Inflammatory macrophage (primary cell): ENCODE measurements at regions not wholly inside any gene's neighbourhood (a gene's known extent, or its start where the extent isn't known, plus 50 kb on each side); places are given as distances from the start of the nearest gene placed in this dataset.

Experiments
- DNase-seq, 2 donors: peaks; one replicate each; pipeline ENCODE4 v3.0.0-alpha.2; 2020 to 2022

DNA sequence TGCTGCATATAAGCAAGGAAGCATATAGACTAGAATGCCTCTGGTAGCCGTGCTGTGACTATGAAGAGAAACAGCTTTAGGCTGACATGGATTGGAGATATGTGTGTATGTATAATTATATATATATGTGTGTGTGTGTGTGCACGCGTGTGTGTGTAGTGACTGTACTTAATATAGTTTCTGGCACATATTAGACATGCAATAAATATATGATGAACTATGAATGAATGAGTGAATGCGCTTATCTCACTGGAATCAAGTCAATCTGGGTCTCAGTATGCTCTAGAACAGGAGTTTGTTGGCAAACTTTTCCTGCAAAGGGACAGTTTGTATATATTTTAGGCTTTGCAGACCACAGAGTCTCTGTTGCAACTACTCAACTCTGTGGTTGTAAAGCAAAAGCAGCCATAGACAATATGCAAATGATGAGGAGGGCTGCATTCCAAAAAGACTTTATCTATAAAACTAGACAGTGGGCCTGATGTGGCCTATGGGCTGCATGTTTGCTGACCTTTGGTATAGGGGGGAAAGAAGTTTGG, 482.9 kb upstream of the USP24 start:
- DNase-seq = no peak

DNA sequence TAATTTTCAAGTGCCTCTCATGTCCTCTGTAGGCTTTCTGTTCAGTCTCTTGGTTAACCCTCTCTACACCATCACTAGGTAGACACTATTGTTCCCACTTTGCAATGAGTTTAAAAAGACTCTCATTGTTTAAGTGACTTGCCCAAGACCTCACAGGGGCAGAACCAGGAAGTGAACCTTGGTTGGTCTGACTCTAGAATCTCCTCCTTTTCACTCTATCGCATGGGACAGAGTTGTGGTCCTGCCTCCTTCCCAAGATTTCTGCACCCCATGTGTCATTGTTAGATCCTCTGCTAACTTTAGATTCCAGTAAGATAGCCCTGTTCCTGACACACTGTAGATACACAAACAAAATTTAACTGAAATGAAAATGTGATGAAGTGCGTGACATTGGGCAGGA, 481.7 kb upstream of the USP24 start:
- DNase-seq = no peak

DNA sequence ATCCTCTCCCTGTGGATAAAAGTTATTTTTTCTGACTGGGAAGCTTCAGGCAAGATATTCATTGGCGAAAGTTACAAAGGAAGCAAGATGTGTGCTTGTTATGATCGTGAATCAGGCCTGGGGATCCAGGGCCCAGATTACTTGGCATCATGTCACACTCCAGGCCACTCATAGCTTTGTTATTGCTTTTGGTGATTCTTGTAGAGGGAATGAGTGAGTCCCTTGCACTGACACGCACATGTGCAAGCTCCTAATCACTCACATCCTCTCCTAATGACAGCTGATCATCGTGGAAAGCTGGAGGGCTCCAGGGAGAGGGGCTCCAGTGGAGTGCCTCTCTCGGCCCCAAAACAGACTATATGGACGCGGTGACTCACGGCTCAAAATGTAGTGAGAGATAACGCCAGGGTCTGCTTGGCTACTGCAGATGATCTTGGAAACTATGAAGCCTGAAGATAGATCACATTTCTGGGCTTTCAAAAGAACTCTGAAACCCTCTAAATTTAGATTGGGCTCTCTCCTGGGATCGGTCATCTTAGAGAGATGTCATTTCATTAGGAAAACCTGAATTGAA, 481.1 kb upstream of the USP24 start:
- DNase-seq = no peak

DNA sequence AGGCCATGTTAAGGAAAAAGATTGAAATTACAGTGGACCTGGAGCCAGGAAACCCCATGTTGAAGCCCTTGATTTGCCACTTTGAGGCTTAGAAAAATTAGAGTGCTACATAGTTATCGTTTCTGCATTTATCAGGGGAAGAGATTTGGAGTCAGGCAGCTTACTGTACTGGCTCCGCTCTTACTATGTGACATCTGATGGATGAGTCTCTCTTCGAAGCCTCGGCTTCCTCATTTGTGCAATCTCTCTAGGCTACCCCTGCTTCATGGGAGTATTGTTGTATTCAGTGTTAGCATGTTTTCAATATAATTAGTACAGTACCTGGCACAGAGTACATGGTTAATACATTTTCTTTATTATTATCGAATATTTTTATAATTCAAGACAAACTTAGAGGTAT, 480.4 kb upstream of the USP24 start:
- no peak for DNase-seq

DNA sequence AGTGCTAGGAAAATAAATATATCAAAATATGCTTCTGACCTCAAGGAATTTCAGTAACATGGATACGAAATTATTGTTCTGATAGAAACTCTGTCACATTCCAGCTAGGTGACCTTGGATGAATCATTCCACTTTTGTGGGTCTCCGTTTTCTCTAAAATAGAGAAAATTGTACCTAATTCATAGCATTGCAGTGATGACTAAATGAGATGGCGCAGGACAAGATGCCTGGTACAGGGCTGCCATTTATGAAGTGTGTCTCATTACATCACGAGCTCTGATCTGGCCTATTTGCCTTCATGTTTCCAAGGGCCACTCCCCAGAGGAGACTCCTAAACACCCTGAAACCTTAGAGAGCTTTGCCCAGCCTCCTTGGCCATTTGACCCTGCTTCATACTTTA, 480.0 kb upstream of the USP24 start:
- no peak for DNase-seq

DNA sequence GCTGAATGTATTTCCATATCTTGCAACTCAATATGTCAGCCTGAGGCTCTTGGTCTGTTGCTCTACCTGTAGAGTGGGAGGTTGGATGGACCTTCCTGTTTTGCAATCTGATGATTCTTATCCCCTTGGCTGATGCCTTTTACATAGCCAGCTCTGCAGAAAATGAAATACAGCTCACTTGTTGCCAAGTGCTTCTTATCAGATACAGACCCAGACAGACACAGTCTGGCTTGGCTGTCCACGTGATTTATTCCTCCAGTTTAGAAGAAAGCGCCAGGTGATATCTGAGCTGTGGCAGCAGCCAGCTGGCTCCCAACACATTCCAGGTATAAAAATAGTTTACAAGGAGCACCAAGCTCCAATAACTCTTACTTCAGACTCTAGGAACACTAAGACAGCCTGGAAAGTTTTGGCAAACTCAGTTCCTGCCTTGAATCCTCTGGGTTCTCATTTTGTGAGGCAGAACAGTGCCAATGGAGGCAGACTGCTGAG, 479.2 kb upstream of the USP24 start:
- no peak for DNase-seq

DNA sequence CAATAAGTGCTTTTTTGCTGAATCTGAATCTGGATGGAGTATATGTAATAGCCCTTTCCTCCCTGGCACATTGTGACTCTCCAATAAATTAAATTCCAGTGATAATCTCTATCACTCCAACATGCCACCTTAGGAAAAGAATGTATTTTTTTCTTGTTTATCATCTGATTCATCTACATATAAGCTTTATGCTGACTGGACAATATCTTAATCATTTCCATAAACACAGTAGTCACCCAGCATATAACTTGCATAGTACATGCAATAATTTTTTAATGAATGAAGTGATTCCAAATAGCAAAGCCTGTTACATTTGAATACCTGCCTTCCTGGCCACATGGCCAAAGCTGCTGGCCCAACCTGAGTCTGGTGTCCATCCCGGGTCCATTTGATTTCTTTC, 477.6 kb upstream of the USP24 start:
- no peak for DNase-seq

DNA sequence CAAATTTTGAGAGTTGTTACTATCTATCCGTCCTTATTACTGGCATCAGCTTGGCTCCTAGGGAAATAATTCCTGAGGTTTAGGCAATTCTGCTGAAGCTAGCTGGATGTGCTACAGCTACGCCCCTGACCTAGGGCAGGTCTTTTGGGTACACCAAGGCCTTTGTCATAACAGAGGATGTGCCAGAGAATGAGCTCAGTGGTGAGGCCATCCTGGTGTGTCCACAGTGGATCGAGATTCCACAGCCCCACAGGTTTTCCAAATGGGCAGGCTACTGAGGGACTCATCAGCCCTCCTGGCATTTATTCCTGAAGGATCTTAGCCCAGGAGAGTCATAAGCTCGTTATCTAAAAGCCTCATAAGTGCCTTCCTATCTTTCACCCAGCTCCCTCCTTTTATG, 475.2 kb upstream of the USP24 start:
- DNase-seq = no peak

DNA sequence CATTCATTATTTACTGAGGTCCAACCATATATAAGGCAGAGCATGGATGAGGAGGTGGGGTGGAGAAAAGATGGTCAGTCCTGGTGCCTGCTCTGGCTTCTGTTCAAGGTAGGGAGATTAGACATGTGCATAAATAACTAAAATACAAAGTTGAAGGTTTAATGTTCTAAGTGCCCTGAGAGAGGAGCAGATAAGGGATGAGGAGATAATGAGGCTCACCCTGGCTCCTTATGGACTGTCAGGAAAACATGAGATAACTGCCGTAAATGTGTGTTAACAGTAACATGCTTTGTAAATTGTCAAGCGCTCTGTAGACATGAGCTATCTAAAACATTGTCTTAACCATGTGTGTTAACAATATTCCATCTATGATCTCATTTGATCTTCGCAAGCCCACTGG, 474.6 kb upstream of the USP24 start:
- DNase-seq = no peak

DNA sequence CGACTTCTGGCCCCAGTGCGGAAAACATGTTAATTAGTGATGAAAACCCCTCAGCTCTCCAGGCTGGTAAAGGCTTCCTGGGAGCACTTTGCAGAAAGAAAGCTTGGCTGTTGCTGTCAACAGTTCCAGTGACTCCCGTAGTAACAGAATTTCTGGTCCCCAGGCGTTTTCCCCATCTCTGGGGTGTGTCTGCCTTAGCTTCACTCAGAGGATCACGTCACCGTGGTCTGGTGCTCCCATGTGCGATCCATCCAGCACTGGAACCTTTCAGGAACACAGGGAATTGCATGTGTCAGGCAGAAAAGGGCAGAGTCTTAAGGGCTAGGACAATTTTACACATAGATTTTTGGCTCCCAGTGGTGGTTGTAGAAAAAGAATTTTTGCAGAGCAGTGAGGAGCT, 470.4 kb upstream of the USP24 start:
- DNase-seq = no peak

DNA sequence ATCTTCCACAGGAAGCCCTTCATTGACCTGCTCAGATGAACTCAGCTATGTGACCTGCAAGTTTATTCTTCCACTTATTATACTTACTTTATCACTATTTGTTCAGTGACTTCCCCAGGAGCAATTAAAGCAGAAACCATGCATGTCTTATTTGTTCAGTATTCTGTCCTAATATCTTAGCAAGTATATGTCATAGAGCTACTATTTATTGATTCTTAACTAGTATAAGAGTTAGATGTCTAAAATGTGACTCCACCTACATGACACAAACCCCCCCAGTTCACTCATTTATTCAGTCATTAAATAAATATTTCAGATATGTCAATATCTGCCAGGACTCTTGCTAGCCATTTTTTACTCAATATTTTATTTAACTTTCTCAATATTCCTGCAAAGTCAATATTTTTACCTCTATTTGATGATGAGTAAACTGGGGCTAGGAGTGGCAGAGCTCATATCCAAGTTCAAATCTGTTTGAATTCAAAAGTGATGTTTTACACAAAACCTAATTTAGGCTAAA, 469.0 kb upstream of the USP24 start:
- no peak for DNase-seq

DNA sequence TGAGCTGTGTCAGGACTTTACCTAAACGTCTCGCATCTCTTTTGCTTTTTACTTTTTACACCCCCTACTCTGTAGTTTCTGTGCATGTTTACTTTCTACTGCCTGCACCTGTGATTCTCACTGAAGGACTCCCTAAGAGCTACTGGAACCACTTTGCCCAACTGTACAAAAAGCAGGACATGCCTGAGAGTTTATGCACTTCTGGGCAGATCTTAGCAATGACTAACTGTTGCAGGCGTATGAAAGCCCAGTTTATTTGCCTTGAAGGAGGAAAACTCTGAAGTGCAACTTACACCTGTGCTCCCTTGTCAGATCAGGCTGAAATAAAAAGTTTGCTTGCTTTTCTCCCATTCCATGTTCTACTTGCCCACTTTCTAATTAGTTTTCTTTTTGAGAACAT, 467.0 kb upstream of the USP24 start:
- no peak for DNase-seq

DNA sequence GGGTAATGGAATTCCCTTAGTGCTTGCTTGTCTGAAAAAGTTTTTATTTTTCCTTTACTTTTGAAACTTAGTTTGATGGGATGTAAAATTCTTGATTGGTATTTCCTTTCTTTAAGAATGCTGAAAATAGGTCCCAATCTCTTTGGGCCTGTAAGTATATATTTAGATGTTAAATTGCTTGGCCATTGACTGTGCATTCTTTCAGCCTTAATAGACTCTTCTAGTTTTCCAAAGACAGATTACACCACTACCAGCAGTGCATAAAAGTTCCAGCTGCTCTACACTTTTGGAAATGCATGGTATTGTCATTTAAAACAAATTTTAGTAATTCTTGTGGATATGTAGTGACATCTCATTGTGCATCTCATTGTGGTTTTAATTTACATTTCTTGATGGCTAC, 464.8 kb upstream of the USP24 start:
- no peak for DNase-seq

DNA sequence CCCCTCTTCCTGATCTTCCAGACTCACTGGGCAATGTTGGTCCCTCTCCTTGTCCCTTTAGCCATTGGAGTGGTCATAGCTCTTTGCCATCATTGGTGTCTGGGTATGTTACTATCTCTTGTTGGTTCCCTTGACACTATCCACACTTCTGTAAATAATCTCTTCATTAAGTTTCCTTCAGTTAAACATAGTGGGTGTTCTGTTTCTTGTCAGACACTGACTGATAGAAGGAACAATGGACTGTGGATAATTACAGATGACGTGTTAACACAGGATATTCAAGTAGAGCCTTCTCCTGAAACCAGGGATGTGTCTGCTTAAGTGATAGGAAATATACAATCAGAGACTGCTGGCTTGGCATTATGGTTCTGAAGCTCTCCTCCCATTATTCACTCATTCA, 458.3 kb upstream of the USP24 start:
- DNase-seq = no peak

DNA sequence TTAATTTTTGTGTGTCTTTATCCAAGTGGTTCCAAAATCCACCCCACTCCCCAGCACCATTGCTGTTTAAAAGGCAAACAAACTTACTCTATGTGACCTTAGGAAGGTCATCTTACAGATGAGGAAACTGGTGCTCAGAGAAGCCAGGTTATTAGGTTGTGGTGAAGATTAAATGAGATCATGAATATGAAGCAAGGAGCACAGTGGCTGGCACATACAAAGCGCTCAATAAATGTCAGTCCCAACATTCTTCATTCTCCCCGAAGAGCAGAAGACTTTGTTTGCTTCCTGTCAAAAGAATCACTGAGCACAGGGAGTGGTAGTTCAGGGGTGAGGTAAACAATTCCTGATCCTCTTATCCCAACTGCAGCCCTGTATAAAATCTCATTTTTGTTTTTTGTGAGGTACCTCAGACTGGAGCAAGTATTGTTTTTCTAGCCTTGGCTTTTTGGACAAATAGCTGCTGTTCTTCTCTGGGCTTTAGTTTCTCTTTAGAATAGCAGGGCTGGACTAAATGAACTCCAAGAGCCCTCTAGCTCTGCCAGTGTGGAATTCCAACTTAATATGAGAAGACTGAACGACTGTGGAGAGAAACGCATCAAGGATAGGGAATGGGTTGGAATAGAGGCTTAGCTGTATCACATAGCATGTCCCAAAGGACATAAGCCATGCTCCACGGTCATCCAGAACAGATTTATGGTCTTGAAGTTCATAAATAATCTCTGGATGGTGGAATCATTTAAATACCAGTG, 455.3 kb upstream of the USP24 start:
- DNase-seq = no peak

DNA sequence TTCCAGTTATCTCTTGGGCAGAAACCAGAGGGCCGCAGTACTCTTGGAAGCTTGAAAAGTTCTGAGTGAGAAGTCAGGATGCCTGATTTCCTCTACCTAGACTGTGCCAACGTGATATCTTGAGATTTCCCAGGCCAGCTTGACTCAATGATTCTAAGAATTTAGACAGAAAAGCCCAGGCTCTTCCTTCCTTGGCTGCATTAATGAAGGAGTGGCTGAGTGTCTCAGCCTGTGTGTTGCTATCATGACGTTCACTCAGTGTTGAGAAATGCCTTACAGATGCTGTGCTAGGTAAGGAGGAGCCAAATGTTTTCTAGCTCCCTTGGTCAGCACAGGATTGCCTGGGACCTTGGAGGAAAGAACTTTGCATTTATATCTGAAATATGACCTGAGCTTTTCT, 454.1 kb upstream of the USP24 start:
- no peak for DNase-seq

DNA sequence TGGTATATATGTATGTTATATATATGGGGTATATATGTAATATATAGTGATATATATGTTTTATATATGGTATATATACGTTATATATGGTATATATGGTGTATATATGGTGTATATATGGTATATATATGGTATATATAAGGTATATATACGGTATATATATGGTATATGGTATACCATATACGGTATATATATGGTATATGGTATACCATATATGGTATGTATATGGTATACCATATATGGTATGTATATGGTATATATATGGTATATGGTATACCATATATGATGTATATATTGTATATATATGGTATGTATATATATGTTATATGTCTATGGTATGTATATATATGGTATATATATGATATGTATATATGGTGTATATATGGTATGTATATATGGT, 447.7 kb upstream of the USP24 start:
- DNase-seq = no peak

DNA sequence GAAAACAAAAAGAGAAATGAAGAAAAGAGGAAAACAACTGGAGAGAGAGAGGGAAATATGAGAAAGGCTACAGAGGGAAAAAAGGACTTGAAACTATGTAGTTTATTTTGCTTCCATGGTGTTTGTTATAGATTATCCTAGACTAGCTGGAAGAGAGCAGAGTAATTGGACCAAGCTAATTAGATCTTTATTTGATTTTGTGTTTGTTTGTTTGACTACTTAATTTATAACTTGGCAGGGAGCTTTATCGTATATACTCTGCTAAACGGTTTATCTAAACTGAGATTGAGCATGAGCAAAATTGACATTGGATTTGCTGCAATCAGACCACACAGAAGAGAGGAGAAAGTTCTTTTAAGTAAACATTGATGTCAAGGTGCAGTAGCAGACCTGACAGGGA, 443.8 kb upstream of the USP24 start:
- DNase-seq = no peak

DNA sequence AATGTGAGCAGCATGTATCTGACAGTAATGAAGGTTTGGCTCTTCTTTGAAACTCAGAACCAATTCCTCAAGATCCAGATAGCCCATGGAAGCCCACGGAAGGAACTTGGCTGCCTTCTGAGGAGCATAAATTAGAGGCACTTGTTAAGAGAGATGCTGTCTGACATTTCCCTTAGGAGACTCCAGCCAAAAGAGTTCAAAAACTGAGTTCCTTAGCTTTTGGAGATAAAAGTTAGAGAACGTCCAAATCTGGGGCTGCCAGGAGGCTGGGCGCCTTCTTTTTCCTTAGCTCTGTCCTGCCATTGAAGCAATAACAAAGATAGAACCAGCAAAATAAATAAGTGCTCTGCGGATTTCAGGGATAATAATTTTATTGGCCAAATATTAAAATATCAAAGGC, 439.6 kb upstream of the USP24 start:
- no peak for DNase-seq

DNA sequence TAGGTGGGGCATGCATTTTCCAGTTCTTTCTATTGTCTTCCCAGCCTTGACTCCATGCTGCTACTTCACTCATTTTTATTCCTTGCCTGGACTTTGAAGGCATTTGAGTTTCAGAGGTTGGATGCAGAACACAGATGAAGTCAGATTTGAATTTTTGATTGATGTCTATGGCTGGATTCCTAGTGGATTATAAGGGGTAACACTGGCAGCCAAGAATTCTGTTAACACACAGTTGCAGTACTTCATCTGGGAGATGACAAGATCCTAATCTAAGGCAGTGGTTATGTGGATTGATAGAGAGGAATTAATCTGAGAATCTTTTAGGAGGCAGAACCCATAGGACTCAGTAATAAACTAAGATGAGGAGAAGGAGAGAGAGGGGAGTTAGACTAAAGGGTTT, 439.0 kb upstream of the USP24 start:
- no peak for DNase-seq

DNA sequence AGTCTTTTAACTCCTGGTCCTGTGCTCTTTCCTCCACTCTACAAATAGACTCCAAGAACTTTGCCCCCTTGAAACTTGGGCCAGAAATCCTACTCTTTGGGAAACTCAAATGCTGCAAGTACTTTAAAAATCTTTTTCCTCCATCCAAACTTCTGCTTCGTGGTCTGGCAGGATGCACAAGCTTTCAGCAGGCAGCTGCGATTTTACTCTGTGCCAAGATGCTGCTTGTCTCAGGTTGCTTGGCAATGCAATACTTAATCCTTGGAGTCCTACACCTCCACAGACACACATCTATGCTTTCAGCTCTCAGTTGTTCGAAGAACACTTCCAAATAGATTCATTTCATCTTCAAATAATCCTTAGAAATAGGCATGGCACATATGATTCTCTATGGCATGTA, 435.3 kb upstream of the USP24 start:
- no peak for DNase-seq

DNA sequence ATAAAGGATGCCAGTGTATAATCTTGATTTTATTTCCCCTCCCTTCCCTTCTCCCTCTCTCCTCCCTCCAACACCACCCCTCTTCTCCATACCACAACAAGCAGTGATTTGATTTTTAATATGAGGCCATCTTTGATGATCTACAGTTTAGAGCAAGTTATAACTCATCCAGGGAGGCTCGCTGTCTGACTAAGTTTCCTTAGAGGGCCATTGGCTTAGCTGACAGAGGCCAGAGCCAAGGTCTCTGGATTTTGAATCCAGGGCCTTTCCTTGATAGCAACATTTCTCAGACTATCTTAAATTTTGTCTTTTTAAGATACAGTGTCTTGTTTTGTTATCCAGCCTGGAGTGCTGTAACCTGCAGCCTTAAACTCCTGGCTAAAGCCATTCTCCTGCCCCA, 431.0 kb upstream of the USP24 start:
- DNase-seq = no peak

DNA sequence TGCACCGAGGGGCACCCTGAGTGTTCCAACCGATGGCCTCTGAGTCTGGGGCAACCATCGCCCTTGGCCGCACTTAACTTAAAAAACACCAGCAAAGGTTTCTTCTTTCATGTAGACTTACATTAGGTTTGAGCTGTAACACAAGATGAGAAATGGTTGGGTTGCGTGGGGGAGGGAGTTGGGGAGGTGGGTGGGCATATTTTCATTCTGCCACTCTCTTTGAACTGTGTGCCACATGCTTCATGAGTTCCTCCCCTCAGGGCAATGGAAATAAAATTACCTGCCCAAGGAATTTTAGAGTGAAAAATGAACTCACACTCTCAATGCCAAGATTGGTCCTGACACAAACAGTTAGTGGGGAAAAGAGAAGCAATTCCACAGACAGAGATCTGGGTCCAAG, 430.1 kb upstream of the USP24 start:
- DNase-seq = no peak

DNA sequence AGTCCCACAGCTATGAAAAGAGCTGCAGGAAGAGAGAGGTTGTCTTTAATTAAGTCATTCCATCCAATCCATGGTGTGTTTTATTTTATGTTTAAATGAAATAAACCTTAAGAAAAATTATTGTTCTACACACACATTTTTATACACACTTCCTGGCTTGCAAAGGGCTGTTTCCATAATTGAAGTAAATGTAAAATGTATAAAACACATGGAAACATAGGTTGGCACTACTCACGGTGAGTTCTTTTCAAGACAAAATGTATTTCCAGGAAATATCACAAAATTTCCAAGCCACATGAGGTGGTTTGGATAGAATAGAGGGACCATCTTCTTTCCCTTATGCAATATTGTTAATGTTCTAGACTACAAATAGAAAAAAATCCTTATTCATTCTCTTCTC, 426.8 kb upstream of the USP24 start:
- DNase-seq = no peak
